ENCODE measurements at regions not wholly inside any gene's neighbourhood (a gene's known extent, or its start where the extent isn't known, plus 50 kb on each side); places are given as distances from the start of the nearest gene placed in this dataset.

DNA sequence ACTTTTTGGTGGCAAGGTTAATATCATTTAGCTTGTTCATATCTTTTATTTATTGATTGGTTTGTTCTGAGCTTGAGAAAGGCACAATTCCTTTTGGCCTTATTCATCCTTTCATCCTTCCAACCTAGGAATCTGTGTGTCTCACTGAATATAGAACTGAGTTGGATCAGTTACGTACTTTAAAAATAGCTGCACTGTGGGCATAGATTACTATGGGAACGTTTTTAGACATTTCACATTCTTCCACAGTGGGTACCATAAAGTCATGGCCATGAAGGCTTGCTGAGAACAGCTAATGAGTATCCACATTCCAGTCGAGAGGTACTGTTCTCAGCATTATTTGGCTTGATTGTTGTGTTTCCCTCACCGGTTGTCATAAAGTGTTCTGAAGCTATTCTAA lies 217.0 kb upstream of the DKK2 start:
- no TSS peak for BruUV-seq (replicated peaks)
- H3K79me2 ChIP-seq (ENCODE audit: insufficient read depth, low read length) = no peaks in the 10 kb centered on the region
- TF ChIP-seq POLR2AphosphoS5 (IDR thresholded peaks at IDR 0.05; ENCODE audit: low read depth, low read length) = no peak
- intact Hi-C loops (cut with micrococcal nuclease) = no loop called here
- H2AFZ ChIP-seq (ENCODE audit: low read depth, low read length, poor library complexity, severe bottlenecking) = no peak overlapping the region
- RAD21 ChIA-PET (ENCODE audit: low non-redundant PET in 1 of 2, low total read pairs in 2 of 2, uncharacterized antibody in 2 of 2, unreplicated experiment in 2 of 2) = no interaction called here
- POLR2A ChIA-PET = no interaction called here
- no peak overlapping the region for H3K9ac ChIP-seq (ENCODE audit: low read length)
- H4K20me1 ChIP-seq (ENCODE audit: insufficient read depth) = no peaks in the 10 kb centered on the region
- DNase-seq (ENCODE audit: low read depth, low spot score) = no peak
- no peak overlapping the region for H3K4me2 ChIP-seq (ENCODE audit: low read length)
- no peaks in the 10 kb centered on the region for H3K9me3 ChIP-seq (ENCODE audit: control insufficient read depth in 1 of 2, insufficient read depth in 1 of 2, low read depth in 1 of 2, low read length in 2 of 2)
- no peak overlapping the region for H3K27ac ChIP-seq (ENCODE audit: low read depth, low read length)
- H3K27me3 ChIP-seq (ENCODE audit: insufficient read depth, low read length) = no peaks in the 10 kb centered on the region
- no peaks in the 10 kb centered on the region for H3K4me1 ChIP-seq (ENCODE audit: control insufficient read depth in 1 of 2, insufficient read depth in 2 of 2, low read length in 2 of 2)
- no peak for ATAC-seq
- H3K4me3 ChIP-seq (replicated peaks in 1 of 2; ENCODE audit: low read depth in 1 of 2, low read length in 2 of 2) = no peak overlapping the region
- no peaks in the 10 kb centered on the region for H3K9me2 ChIP-seq (ENCODE audit: insufficient read depth)
- CTCF ChIA-PET = no interaction called here
- H3K36me3 ChIP-seq (ENCODE audit: control insufficient read depth in 1 of 2, insufficient read depth in 2 of 2, low read length in 2 of 2) = no peaks in the 10 kb centered on the region

DNA sequence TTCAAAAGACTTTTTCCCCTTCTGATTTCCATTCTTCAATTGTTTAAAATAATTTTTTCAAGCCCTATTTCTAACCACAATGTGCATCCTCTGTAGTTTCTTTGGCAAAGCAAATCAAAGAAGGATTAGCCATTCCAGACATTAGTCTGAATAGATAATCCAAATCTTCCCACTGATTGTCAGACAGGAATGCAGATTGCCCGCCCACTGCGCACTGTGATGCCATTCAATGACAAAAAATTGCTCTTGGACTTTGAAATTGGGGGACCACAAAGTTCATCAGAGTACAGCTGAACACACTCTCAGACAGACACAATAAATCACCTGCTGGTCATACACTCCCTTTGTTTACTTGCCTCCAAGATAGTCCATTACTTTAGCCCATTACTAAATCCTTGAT lies 216.5 kb upstream of the DKK2 start:
- no peaks in the 10 kb centered on the region for H3K79me2 ChIP-seq (ENCODE audit: insufficient read depth, low read length)
- ChIA-PET RAD21 (ENCODE audit: low non-redundant PET in 1 of 2, low total read pairs in 2 of 2, uncharacterized antibody in 2 of 2, unreplicated experiment in 2 of 2) (no interaction called here), POLR2A (no interaction called here), CTCF (no interaction called here)
- no peak for ATAC-seq
- no peaks in the 10 kb centered on the region for H3K9me3 ChIP-seq (ENCODE audit: control insufficient read depth in 1 of 2, insufficient read depth in 1 of 2, low read depth in 1 of 2, low read length in 2 of 2)
- H3K9me2 ChIP-seq (ENCODE audit: insufficient read depth) = no peaks in the 10 kb centered on the region
- no peaks in the 10 kb centered on the region for H3K4me1 ChIP-seq (ENCODE audit: control insufficient read depth in 1 of 2, insufficient read depth in 2 of 2, low read length in 2 of 2)
- no peaks in the 10 kb centered on the region for H3K36me3 ChIP-seq (ENCODE audit: control insufficient read depth in 1 of 2, insufficient read depth in 2 of 2, low read length in 2 of 2)
- BruUV-seq (replicated peaks) = no TSS peak
- no peaks in the 10 kb centered on the region for H4K20me1 ChIP-seq (ENCODE audit: insufficient read depth)
- no peak overlapping the region for H3K4me3 ChIP-seq (replicated peaks in 1 of 2; ENCODE audit: low read depth in 1 of 2, low read length in 2 of 2)
- intact Hi-C loops (cut with micrococcal nuclease) = no loop called here
- no peak overlapping the region for H3K4me2 ChIP-seq (ENCODE audit: low read length)
- TF ChIP-seq POLR2A (IDR thresholded peaks at IDR 0.05; ENCODE audit: borderline replicate concordance, extremely low read depth, insufficient read depth, insufficient read length) (no peak), ELF1 (IDR thresholded peaks at IDR 0.05; ENCODE audit: borderline replicate concordance, low read depth) (no peak), EZH2phosphoT487 (IDR thresholded peaks at IDR 0.05; ENCODE audit: borderline replicate concordance) (no peak)
- TF ChIP-seq, protein P1, sequence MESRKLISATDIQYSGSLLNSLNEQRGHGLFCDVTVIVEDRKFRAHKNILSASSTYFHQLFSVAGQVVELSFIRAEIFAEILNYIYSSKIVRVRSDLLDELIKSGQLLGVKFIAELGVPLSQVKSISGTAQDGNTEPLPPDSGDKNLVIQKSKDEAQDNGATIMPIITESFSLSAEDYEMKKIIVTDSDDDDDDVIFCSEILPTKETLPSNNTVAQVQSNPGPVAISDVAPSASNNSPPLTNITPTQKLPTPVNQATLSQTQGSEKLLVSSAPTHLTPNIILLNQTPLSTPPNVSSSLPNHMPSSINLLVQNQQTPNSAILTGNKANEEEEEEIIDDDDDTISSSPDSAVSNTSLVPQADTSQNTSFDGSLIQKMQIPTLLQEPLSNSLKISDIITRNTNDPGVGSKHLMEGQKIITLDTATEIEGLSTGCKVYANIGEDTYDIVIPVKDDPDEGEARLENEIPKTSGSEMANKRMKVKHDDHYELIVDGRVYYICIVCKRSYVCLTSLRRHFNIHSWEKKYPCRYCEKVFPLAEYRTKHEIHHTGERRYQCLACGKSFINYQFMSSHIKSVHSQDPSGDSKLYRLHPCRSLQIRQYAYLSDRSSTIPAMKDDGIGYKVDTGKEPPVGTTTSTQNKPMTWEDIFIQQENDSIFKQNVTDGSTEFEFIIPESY (IDR thresholded peaks at IDR 0.05; ENCODE audit: extremely low read depth, insufficient replicate concordance, low read length) = no peak
- TF ChIP-seq, protein P2, sequence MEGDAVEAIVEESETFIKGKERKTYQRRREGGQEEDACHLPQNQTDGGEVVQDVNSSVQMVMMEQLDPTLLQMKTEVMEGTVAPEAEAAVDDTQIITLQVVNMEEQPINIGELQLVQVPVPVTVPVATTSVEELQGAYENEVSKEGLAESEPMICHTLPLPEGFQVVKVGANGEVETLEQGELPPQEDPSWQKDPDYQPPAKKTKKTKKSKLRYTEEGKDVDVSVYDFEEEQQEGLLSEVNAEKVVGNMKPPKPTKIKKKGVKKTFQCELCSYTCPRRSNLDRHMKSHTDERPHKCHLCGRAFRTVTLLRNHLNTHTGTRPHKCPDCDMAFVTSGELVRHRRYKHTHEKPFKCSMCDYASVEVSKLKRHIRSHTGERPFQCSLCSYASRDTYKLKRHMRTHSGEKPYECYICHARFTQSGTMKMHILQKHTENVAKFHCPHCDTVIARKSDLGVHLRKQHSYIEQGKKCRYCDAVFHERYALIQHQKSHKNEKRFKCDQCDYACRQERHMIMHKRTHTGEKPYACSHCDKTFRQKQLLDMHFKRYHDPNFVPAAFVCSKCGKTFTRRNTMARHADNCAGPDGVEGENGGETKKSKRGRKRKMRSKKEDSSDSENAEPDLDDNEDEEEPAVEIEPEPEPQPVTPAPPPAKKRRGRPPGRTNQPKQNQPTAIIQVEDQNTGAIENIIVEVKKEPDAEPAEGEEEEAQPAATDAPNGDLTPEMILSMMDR (IDR thresholded peaks at IDR 0.05 in 2 of 3, conservative IDR thresholded peaks at IDR 0.05 in 1 of 3; ENCODE audit: borderline replicate concordance in 1 of 3, insufficient read depth in 1 of 3, low read depth in 2 of 3, low read length in 2 of 3) = no peak
- no peak for DNase-seq (ENCODE audit: low read depth, low spot score)
- no peaks in the 10 kb centered on the region for H3K27me3 ChIP-seq (ENCODE audit: insufficient read depth, low read length)
- H3K9ac ChIP-seq (ENCODE audit: low read length) = no peak overlapping the region
- no peak overlapping the region for H2AFZ ChIP-seq (ENCODE audit: low read depth, low read length, poor library complexity, severe bottlenecking)
- no peak overlapping the region for H3K27ac ChIP-seq (ENCODE audit: low read depth, low read length)
